ENCODE measurements at regions not wholly inside any gene's neighbourhood (a gene's known extent, or its start where the extent isn't known, plus 50 kb on each side); places are given as distances from the start of the nearest gene placed in this dataset.

DNA sequence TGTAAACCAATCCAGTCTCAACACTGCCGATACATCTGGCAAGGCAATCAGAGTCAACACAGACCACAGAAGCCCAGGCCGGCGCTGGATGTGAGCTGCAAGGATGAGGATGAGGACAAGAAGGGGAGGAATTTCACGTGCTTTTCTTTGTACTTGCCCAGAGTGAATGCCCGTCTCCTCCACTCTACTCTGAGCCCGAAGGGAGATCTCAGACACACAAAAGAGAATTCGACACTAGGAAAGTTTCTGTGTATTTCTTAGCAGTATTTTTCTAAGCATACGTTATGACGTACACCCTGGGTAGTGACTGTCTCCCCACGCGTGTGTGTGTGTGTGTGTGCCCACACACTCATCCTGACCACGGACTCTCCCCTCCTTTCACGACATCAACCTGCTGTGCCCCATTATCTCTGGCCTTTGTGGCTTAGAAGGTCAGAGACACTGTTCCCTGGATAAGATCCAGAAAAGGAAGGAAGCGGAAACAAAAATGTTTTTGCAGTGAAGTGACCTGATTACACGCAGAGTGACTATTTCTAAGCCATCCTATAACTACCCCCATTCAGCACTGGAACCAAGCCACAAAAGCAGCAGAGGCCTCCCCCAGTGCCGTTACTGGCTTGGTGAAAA, 227.3 kb upstream of the DAPK1 start:
- H3K27me3 ChIP-seq = no peaks in the 10 kb centered on the region
- no peak for DNase-seq (ENCODE audit: low spot score in 2 of 2)
- no peak for TF ChIP-seq EP300 (IDR thresholded peaks at IDR 0.05)
- no peak for TF ChIP-seq POLR2AphosphoS5 (IDR thresholded peaks at IDR 0.05)
- TF ChIP-seq POLR2A (IDR thresholded peaks at IDR 0.05) = no peak
- TF ChIP-seq, protein P1, sequence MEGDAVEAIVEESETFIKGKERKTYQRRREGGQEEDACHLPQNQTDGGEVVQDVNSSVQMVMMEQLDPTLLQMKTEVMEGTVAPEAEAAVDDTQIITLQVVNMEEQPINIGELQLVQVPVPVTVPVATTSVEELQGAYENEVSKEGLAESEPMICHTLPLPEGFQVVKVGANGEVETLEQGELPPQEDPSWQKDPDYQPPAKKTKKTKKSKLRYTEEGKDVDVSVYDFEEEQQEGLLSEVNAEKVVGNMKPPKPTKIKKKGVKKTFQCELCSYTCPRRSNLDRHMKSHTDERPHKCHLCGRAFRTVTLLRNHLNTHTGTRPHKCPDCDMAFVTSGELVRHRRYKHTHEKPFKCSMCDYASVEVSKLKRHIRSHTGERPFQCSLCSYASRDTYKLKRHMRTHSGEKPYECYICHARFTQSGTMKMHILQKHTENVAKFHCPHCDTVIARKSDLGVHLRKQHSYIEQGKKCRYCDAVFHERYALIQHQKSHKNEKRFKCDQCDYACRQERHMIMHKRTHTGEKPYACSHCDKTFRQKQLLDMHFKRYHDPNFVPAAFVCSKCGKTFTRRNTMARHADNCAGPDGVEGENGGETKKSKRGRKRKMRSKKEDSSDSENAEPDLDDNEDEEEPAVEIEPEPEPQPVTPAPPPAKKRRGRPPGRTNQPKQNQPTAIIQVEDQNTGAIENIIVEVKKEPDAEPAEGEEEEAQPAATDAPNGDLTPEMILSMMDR (IDR thresholded peaks at IDR 0.05) = no peak
- peak overlapping the region; percentile 42 for H3K27ac ChIP-seq
- 45% methylated on average over 16 of the region's 16 CpGs for WGBS
- H3K4me1 ChIP-seq = peaks cover 26% of the 10 kb centered on the region
- no peaks in the 10 kb centered on the region for H3K36me3 ChIP-seq
- no peaks in the 10 kb centered on the region for H3K9me3 ChIP-seq
- no peak overlapping the region for H3K4me3 ChIP-seq

DNA sequence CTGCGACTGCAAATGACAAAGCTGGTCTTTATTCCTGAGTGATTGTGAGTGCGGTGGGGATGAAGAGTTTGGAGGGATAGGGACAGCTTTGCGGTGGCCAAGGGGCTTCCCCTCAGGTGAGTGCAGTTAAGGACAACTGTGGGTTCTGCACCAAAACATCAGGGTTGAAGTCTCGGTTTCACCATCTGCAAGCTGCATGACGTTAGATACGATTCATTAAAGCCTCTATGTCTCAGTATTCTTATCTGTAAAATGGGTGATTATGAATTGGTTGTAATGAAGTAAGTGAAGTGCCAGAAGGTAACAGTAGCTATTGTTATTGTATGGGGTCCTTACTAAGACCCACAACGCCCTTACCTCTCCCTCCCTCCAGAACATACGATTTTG, 226.8 kb upstream of the DAPK1 start:
- Histone ChIP-seq H3K27ac (no peak overlapping the region), H3K36me3 (no peaks in the 10 kb centered on the region), H3K4me3 (no peak overlapping the region), H3K9me3 (no peaks in the 10 kb centered on the region), H3K4me1 (peaks cover 26% of the 10 kb centered on the region), H3K27me3 (no peaks in the 10 kb centered on the region)
- 83% methylated on average over 8 of the region's 8 CpGs for WGBS
- DNase-seq (ENCODE audit: low spot score in 2 of 2) = no peak
- no peak for TF ChIP-seq POLR2AphosphoS5 (IDR thresholded peaks at IDR 0.05)
- TF ChIP-seq EP300 (IDR thresholded peaks at IDR 0.05) = no peak
- TF ChIP-seq POLR2A (IDR thresholded peaks at IDR 0.05) = no peak
- TF ChIP-seq, protein P1 (IDR thresholded peaks at IDR 0.05) = no peak

DNA sequence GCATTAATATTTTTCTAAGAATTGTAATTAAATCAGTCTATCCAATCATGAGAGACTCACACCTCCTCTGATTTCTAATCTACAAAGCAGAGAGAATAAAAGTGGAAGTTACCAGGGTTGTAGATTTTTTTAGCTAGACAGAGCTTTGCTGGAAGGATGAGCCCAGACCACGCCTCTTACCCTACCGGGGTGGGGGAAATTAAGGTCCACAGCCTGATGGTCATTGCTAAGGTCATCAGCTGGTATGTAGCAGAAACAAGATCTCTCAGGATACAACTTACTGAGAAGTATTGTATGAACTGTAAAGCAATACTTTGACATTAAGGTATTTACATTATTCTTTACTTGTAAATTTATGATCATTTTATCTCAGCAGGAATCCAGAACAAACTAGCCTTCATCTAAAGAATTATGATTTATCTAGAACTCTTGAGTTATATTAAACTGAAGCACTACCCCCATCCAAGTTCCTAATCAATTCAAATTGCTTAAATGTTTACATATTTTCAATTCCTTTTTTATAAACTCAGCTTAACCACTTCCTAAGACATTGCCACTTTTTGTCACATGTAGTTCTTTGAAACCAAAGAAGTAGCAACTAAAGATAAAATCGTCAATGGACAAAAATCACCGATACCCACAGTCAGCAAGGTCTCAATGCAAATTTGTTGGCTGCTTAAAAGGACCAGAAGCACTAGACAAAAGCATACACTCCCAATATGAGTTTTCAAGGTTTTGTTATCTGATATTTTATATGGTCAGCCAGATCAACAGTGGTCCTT, 225.8 kb upstream of the DAPK1 start:
- Histone ChIP-seq H3K27ac (no peak overlapping the region), H3K4me3 (no peak overlapping the region), H3K4me1 (peaks cover 26% of the 10 kb centered on the region), H3K27me3 (no peaks in the 10 kb centered on the region), H3K36me3 (no peaks in the 10 kb centered on the region), H3K9me3 (no peaks in the 10 kb centered on the region)
- DNase-seq (ENCODE audit: low spot score in 2 of 2) = no peak
- no peak for TF ChIP-seq POLR2A (IDR thresholded peaks at IDR 0.05)
- TF ChIP-seq, protein P1 (IDR thresholded peaks at IDR 0.05) = no peak
- no peak for TF ChIP-seq EP300 (IDR thresholded peaks at IDR 0.05)
- TF ChIP-seq POLR2AphosphoS5 (IDR thresholded peaks at IDR 0.05) = no peak
- WGBS = 73% methylated on average over 4 of the region's 4 CpGs

DNA sequence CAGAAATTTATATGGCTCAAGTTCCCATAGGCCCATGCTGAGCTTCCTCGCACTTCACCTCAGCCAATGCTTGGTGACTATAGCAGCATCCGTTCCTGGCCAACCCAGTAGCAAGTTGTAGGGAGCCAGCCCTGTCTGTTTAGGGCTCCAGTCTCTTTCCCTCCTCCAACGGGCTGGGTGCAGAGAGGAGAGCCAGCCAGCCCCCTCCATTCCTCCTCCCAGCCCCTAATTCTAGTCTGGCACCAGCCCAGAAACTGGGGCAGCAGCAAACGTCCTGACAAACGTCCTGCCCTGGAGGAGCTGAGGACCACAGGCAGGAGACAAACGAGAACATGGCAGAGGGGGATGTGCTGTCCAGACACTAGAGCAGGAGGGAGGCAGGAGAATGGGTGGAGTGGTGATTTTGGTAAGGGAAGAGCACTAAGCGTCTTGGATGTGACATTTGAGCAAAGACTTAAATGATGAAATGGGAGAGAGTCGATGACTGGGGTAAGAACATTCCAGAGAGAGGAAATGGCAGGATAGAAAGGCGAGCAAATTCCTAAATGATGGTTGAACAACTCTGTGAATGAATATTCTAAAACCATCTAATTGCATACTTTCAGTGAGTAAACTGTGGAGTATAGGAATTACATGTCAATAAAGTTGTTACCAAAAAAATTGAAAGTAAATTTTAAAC, 222.5 kb upstream of the DAPK1 start:
- Histone ChIP-seq H3K36me3 (no peaks in the 10 kb centered on the region), H3K27ac (no peak overlapping the region), H3K27me3 (no peaks in the 10 kb centered on the region), H3K4me3 (no peak overlapping the region), H3K9me3 (no peaks in the 10 kb centered on the region), H3K4me1 (peaks cover 5% of the 10 kb centered on the region)
- 76% methylated on average over 9 of the region's 9 CpGs for WGBS
- TF ChIP-seq EP300 (IDR thresholded peaks at IDR 0.05) = no peak
- DNase-seq (ENCODE audit: low spot score in 2 of 2) = no peak

DNA sequence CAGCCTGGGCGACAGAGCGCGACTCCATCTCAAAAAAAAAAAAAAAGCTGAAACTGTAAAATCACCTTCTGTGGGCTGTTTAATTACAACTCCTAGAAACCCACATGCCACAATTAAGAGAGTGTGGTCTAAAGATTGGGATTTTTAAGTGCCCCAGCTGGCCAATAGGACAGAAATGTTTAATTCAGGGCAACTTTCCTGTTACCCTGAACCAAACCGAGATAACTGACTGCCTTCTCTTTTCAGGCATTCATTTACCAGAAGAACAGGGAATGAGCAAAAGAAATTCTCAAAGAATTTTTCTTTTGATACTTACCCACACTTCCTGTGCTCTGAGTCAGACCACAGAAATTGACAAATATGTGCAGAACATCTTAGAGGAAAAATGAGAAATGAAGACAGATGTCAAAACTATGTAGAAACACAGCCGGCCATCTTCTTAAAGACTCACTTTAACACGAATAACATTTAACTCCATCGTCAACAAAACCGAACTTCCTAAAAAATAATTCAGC, 221.3 kb upstream of the DAPK1 start:
- TF ChIP-seq POLR2A (IDR thresholded peaks at IDR 0.05) (no peak), EP300 (IDR thresholded peaks at IDR 0.05) (no peak), POLR2AphosphoS5 (IDR thresholded peaks at IDR 0.05) (no peak)
- TF ChIP-seq, protein P1 (IDR thresholded peaks at IDR 0.05) = no peak
- H3K4me1 ChIP-seq = no peaks in the 10 kb centered on the region
- no peaks in the 10 kb centered on the region for H3K36me3 ChIP-seq
- no peak for DNase-seq (ENCODE audit: low spot score in 2 of 2)
- H3K9me3 ChIP-seq = no peaks in the 10 kb centered on the region
- H3K4me3 ChIP-seq = no peak overlapping the region
- H3K27me3 ChIP-seq = no peaks in the 10 kb centered on the region
- WGBS = 75% methylated on average over 8 of the region's 8 CpGs
- no peak overlapping the region for H3K27ac ChIP-seq

Measured in suprapubic skin (tissue), 4 donors.